ENCODE measurements at regions not wholly inside any gene's neighbourhood (a gene's known extent, or its start where the extent isn't known, plus 50 kb on each side); places are given as distances from the start of the nearest gene placed in this dataset.
A peak's percentile ranks its signal among the peaks of the same experiment; 100 is the strongest.

DNA sequence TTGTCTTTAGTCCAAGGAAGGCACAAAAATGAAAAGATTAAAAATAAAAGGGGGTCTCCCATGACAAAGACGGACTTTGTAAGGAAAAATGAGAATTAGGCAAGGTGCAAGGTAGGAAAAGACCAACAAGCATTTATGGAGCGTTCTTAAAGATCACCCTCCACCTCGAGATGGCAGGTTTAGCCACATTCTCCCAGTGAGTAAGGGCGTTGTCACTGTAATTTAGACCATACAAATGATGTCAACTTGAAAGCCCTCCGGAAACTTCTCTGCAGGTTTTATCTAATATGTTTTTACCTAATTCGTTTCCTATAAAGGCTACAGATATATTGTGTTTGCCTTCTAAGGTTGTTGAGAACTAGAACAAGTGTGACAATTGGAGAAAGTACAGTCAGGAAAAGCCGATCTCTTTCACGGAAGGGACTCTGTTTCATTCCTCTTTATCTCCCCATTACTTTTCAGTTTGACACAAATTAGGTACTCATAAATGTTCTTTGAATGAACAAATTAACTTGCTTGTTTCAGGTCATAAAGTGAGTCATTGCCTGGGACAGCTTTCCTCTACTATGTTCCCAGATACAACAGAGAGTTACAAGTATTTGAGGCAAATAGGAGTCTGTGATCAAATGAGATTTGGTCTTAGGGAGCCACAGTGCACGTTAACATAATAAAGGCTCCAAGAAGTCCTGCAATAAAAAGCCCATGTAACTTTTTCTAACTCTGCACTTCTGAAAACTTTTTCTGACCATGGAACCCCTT is 102.6 kb upstream of the HABP2 start:
- no peak for DNase-seq (ENCODE audit: low spot score)
- no peaks in the 10 kb centered on the region for H3K9me3 Mint-ChIP-seq (ENCODE audit: unreplicated experiment)
- no peaks in the 10 kb centered on the region for H3K36me3 Mint-ChIP-seq (ENCODE audit: low read depth, unreplicated experiment)
- H3K27me3 Mint-ChIP-seq (ENCODE audit: unreplicated experiment): peaks cover 1% of the 10 kb centered on the region
- H3K4me3 Mint-ChIP-seq (ENCODE audit: unreplicated experiment): no peak overlapping the region
- TF ChIP-seq, protein P1, sequence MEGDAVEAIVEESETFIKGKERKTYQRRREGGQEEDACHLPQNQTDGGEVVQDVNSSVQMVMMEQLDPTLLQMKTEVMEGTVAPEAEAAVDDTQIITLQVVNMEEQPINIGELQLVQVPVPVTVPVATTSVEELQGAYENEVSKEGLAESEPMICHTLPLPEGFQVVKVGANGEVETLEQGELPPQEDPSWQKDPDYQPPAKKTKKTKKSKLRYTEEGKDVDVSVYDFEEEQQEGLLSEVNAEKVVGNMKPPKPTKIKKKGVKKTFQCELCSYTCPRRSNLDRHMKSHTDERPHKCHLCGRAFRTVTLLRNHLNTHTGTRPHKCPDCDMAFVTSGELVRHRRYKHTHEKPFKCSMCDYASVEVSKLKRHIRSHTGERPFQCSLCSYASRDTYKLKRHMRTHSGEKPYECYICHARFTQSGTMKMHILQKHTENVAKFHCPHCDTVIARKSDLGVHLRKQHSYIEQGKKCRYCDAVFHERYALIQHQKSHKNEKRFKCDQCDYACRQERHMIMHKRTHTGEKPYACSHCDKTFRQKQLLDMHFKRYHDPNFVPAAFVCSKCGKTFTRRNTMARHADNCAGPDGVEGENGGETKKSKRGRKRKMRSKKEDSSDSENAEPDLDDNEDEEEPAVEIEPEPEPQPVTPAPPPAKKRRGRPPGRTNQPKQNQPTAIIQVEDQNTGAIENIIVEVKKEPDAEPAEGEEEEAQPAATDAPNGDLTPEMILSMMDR (IDR thresholded peaks at IDR 0.05; ENCODE audit: unreplicated experiment): no peak
- H3K27ac Mint-ChIP-seq (ENCODE audit: unreplicated experiment): peak overlapping the region; percentile 14
- peaks cover 7% of the 10 kb centered on the region for H3K4me1 Mint-ChIP-seq (ENCODE audit: unreplicated experiment)

DNA sequence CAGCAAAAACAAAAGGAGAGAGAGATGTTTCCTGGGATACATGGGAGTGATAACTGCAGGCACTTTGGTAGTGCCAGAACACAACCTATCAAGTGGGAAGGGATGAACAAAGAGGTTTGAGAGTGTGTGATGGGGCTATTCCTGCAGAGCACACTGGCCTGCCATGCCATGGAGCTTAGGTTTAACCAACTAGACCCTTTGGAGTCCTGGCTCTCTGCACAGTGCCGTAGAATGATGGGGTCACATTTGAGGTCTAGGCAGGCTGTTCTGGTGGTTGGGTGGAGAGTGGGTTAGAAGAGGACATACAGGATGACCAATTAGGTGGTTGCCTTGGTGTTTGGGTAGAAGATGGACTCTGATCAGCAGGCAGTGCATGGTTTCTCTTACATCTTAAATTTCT is 101.9 kb upstream of the HABP2 start:
- peaks cover 7% of the 10 kb centered on the region for H3K4me1 Mint-ChIP-seq (ENCODE audit: unreplicated experiment)
- H3K27me3 Mint-ChIP-seq (ENCODE audit: unreplicated experiment): peaks cover 1% of the 10 kb centered on the region
- no peaks in the 10 kb centered on the region for H3K9me3 Mint-ChIP-seq (ENCODE audit: unreplicated experiment)
- no peak for DNase-seq (ENCODE audit: low spot score)
- no peaks in the 10 kb centered on the region for H3K36me3 Mint-ChIP-seq (ENCODE audit: low read depth, unreplicated experiment)
- TF ChIP-seq, protein P1 (IDR thresholded peaks at IDR 0.05; ENCODE audit: unreplicated experiment): no peak
- H3K27ac Mint-ChIP-seq (ENCODE audit: unreplicated experiment): no peak overlapping the region
- no peak overlapping the region for H3K4me3 Mint-ChIP-seq (ENCODE audit: unreplicated experiment)

DNA sequence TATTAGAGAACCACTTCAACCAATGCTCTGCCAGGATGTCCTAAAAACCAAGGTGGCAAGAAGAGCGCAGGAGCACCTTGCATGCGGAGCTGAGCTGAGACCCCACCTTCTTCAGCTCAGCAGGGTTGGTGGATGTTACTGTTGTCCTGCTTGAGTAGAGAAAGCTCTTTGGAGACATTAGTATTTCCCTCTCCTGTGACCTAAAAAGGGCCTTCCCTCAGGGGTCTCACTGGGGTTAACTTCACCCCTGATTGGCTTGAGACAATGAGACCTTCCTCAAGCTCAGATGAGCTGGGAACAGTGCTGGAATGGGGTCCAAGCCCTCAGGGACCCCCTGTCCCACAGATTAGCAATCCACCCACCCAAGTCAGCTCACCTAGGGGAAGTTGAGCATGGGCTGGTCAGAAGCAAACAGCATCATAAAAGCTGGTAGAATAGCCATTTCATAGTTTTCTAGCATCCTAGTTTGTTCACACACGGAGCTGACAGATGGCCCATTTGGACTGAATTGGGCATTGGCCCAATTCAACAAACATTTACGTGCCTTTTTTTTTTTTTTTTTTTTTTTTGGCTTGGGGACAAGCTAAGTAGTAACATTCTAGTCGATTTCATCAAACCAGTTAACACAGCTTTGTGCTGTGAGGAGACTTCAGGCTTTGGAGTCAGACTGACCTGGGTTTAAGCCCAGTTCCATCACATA is 100.6 kb upstream of the HABP2 start:
- Mint-ChIP-seq H3K4me1 (ENCODE audit: unreplicated experiment) (peaks cover 7% of the 10 kb centered on the region), H3K27ac (ENCODE audit: unreplicated experiment) (no peak overlapping the region), H3K27me3 (ENCODE audit: unreplicated experiment) (peaks cover 1% of the 10 kb centered on the region), H3K36me3 (ENCODE audit: low read depth, unreplicated experiment) (no peaks in the 10 kb centered on the region), H3K4me3 (ENCODE audit: unreplicated experiment) (no peak overlapping the region), H3K9me3 (ENCODE audit: unreplicated experiment) (no peaks in the 10 kb centered on the region)
- TF ChIP-seq, protein P1 (IDR thresholded peaks at IDR 0.05; ENCODE audit: unreplicated experiment): no peak
- DNase-seq (ENCODE audit: low spot score): no peak

DNA sequence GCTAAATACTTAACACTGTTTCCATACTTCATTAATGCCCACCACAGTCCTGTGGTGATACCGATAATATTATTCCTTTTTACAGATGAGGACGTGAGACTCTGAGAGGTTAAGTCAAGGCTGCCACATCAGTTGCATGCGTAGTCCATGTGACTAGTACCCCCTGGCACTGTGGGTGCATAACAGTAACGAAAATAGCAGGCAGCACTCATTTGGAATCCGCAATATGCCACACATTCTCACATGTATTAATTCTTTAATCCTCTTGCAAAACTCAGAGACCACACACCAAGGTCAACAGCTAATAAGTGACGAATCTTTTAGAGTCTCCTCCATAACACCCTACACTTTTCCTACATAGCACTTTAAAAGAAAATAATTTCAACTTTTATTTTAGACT is 99.5 kb upstream of the HABP2 start:
- Mint-ChIP-seq H3K36me3 (ENCODE audit: low read depth, unreplicated experiment) (peaks cover 4% of the 10 kb centered on the region), H3K27ac (ENCODE audit: unreplicated experiment) (peak overlapping the region; percentile 13), H3K27me3 (ENCODE audit: unreplicated experiment) (peaks cover 1% of the 10 kb centered on the region), H3K4me3 (ENCODE audit: unreplicated experiment) (no peak overlapping the region), H3K9me3 (ENCODE audit: unreplicated experiment) (no peaks in the 10 kb centered on the region), H3K4me1 (ENCODE audit: unreplicated experiment) (peaks cover 7% of the 10 kb centered on the region)
- TF ChIP-seq, protein P1 (IDR thresholded peaks at IDR 0.05; ENCODE audit: unreplicated experiment): no peak
- no peak for DNase-seq (ENCODE audit: low spot score)
